ENCODE measurements at regions not wholly inside any gene's neighbourhood (a gene's known extent, or its start where the extent isn't known, plus 50 kb on each side); places are given as distances from the start of the nearest gene placed in this dataset.

DNA sequence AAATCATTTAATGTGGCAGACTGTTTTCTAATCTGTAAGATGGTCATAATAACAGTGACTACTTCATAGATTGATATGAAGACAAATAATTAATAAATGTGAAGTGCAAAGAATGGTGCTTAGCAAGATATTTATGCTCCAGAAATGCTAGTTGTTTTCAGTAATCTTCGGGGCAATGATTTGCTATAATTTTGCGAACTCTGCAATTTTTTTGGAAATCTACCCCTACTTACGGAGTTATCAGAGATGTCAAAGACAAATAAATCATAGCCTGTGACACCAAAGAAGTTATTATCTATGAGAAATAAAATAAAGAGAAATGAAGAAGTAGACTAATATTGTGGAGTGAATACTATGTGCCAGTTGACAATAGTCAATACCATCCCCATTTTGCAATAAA is 634.1 kb upstream of the LRRC4C start:
- POLR2A ChIA-PET = no interaction called here
- TF ChIP-seq, protein P1, sequence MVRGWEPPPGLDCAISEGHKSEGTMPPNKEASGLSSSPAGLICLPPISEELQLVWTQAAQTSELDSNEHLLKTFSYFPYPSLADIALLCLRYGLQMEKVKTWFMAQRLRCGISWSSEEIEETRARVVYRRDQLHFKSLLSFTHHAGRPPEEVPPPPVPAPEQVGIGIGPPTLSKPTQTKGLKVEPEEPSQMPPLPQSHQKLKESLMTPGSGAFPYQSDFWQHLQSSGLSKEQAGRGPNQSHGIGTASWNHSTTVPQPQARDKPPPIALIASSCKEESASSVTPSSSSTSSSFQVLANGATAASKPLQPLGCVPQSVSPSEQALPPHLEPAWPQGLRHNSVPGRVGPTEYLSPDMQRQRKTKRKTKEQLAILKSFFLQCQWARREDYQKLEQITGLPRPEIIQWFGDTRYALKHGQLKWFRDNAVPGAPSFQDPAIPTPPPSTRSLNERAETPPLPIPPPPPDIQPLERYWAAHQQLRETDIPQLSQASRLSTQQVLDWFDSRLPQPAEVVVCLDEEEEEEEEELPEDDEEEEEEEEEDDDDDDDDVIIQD (CRISPR knock-in tag; IDR thresholded peaks at IDR 0.05; ENCODE audit: low read depth) = no peak
- TF ChIP-seq MAFK (conservative IDR thresholded peaks at IDR 0.05 in 1 of 2, IDR thresholded peaks at IDR 0.05 in 1 of 2; ENCODE audit: low read length in 2 of 2) (peak; percentile 72 to 82), ZNF20 (CRISPR knock-in tag; IDR thresholded peaks at IDR 0.05) (no peak), MAFF (IDR thresholded peaks at IDR 0.05; ENCODE audit: low read depth, low read length) (peak; percentile 74), NCOR1 (IDR thresholded peaks at IDR 0.05; ENCODE audit: borderline replicate concordance, low read length) (no peak), ZBTB7B (CRISPR knock-in tag; IDR thresholded peaks at IDR 0.05) (no peak)
- TF ChIP-seq, protein P2, sequence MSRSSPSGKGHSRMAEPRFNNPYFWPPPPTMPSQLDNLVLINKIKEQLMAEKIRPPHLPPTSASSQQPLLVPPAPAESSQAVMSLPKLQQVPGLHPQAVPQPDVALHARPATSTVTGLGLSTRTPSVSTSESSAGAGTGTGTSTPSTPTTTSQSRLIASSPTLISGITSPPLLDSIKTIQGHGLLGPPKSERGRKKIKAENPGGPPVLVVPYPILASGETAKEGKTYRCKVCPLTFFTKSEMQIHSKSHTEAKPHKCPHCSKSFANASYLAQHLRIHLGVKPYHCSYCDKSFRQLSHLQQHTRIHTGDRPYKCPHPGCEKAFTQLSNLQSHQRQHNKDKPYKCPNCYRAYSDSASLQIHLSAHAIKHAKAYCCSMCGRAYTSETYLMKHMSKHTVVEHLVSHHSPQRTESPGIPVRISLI (CRISPR knock-in tag; IDR thresholded peaks at IDR 0.05; ENCODE audit: borderline replicate concordance) = no peak
- FAIRE-seq = no peak

More for the DNA sequence above, 634.1 kb upstream of the LRRC4C start:
- no peak overlapping the region for H3K9ac ChIP-seq (ENCODE audit: insufficient read depth, low read depth, low read length)
- no peaks in the 10 kb centered on the region for H3K36me3 ChIP-seq (replicated peaks in 1 of 2; ENCODE audit: control insufficient read depth in 1 of 2, insufficient read depth in 2 of 2, low read length in 2 of 2)
- BruUV-seq (replicated peaks) = no TSS peak
- H3K27ac ChIP-seq (ENCODE audit: extremely low read length, insufficient read depth, low read length) = no peak overlapping the region
- H3K27me3 ChIP-seq (ENCODE audit: control insufficient read depth in 1 of 2, insufficient read depth in 2 of 2, low read length in 2 of 2) = no peaks in the 10 kb centered on the region
- H3K4me3 ChIP-seq (replicated peaks in 1 of 3; ENCODE audit: insufficient read depth in 1 of 3, low read depth in 2 of 3, low read length in 3 of 3) = no peak overlapping the region
- no peak overlapping the region for H3K4me2 ChIP-seq (ENCODE audit: low read depth, low read length)
- CTCF ChIA-PET (ENCODE audit: low intra/inter-chr PET ratio, low total read pairs) = no interaction called here
- 13% methylated on average over 3 of the region's 3 CpGs for WGBS (ENCODE audit: low lambda C conversion rate)
- no peaks in the 10 kb centered on the region for H4K20me1 ChIP-seq (ENCODE audit: insufficient read depth, low read length)
- ATAC-seq (no peak), DNase-seq (ENCODE audit: low spot score) (no peak)
- in situ Hi-C loops (cut with HindIII; ENCODE audit: extremely low pct_ligation_motif_present, low pct_unique_long_range_greater_than_20kb) = no loop called here
- H2AFZ ChIP-seq (ENCODE audit: low read length) = no peak overlapping the region
- H3K9me3 ChIP-seq (ENCODE audit: low read length) = peaks cover 87% of the 10 kb centered on the region
- H3K4me1 ChIP-seq (ENCODE audit: insufficient read depth, low read length) = no peaks in the 10 kb centered on the region
- intact Hi-C loops (cut with micrococcal nuclease; ENCODE audit: unreplicated experiment) = no loop called here
- H3K79me2 ChIP-seq (ENCODE audit: insufficient read depth, low read length) = no peaks in the 10 kb centered on the region
